Sciatic nerve (tissue), 2 donors: ENCODE measurements at regions not wholly inside any gene's neighbourhood (a gene's known extent, or its start where the extent isn't known, plus 50 kb on each side); places are given as distances from the start of the nearest gene placed in this dataset.

ENCODE experiments used
- ATAC-seq: fragments of 200-7000 bp; cut with Tn5 transposase; one replicate; pipeline ENCODE4 v1.9.1; 2020; ENCODE audit warnings: mild to moderate bottlenecking, moderate library complexity
- DNase-seq: peaks from one replicate; pipeline ENCODE4 v3.0.0-alpha.2; 2020; ENCODE audit warnings: low spot score
- intact Hi-C: fragments of 100-400 bp; cut with DNase I; formaldehyde crosslinking; loops from one replicate; pipeline ENCODE4 v1.14.2; 2022
- donor health status: DM: no; HTN: no; CAD: no.
- donor health status: DM: no; HTN: no; CAD: no.

GRCh38 chrX:121102101-121102500, 54.7 kb downstream of the GLUD2 start:
- intact Hi-C loops: no loop called here
- ATAC-seq: no peak
- DNase-seq: no peak

- DNase-seq (no peak), ATAC-seq (no peak)
- intact Hi-C loops: no loop called here
Observed at GRCh38 chrX:121103381-121103780, 56.0 kb downstream of the GLUD2 start.

GRCh38 chrX:121106484-121107235, 59.2 kb downstream of the GLUD2 start:
- intact Hi-C loops: loop anchor here (5.0 kb wide), 1 partner anchor 794 kb away; the partner anchor contains the start of gene TMEM255A
- DNase-seq (no peak), ATAC-seq (no peak)

GRCh38 chrX:121109986-121110385, 62.6 kb downstream of the GLUD2 start:
- no peak for ATAC-seq
- DNase-seq: no peak
- intact Hi-C loops: loop anchor here (5.0 kb wide), 1 partner anchor 798 kb away; the partner anchor contains the start of gene TMEM255A

- intact Hi-C loops: no loop called here
- DNase-seq (no peak), ATAC-seq (no peak)
Observed at GRCh38 chrX:121110536-121110935, 63.1 kb downstream of the GLUD2 start.

- no peak for DNase-seq
- intact Hi-C loops: no loop called here
- no peak for ATAC-seq
Observed at GRCh38 chrX:121114691-121115090, 67.3 kb downstream of the GLUD2 start.

- no peak for DNase-seq
- ATAC-seq: no peak
- intact Hi-C loops: no loop called here
Observed at GRCh38 chrX:121120690-121121605, 73.5 kb downstream of the GLUD2 start.

GRCh38 chrX:121122332-121122731, 74.9 kb downstream of the GLUD2 start:
- ATAC-seq (no peak), DNase-seq (no peak)
- intact Hi-C loops: no loop called here

GRCh38 chrX:121128925-121129877, 81.8 kb downstream of the GLUD2 start:
- DNase-seq: no peak
- no peak for ATAC-seq
- intact Hi-C loops: no loop called here

GRCh38 chrX:121132675-121133074, 85.3 kb downstream of the GLUD2 start:
- intact Hi-C loops: no loop called here
- no peak for ATAC-seq
- no peak for DNase-seq

GRCh38 chrX:121135488-121136207, 88.2 kb downstream of the GLUD2 start:
- ATAC-seq (no peak), DNase-seq (no peak)
- intact Hi-C loops: no loop called here

- DNase-seq: no peak
- no peak for ATAC-seq
- intact Hi-C loops: no loop called here
Observed at GRCh38 chrX:121146059-121146628, 98.7 kb downstream of the GLUD2 start.

GRCh38 chrX:121150217-121150616, 102.8 kb downstream of the GLUD2 start:
- DNase-seq (no peak), ATAC-seq (no peak)
- intact Hi-C loops: no loop called here

- intact Hi-C loops: no loop called here
- DNase-seq (no peak), ATAC-seq (no peak)
Observed at GRCh38 chrX:121151293-121151692, 103.9 kb downstream of the GLUD2 start.

- DNase-seq (no peak), ATAC-seq (no peak)
Observed at GRCh38 chrX:121154858-121155404, 107.5 kb downstream of the GLUD2 start.

GRCh38 chrX:121160987-121161386, 113.6 kb downstream of the GLUD2 start:
- ATAC-seq (no peak), DNase-seq (no peak)
- intact Hi-C loops: no loop called here

More at GRCh38 chrX:121154858-121155404, 107.5 kb downstream of the GLUD2 start:
- intact Hi-C loops: no loop called here

GRCh38 chrX:121161501-121161933, 114.1 kb downstream of the GLUD2 start:
- ATAC-seq (no peak), DNase-seq (no peak)
- intact Hi-C loops: no loop called here

GRCh38 chrX:121163443-121163842, 116.0 kb downstream of the GLUD2 start:
- ATAC-seq (no peak), DNase-seq (no peak)
- intact Hi-C loops: no loop called here
